Activated naive CD4-positive, alpha-beta T cell treated with anti-CD3 and anti-CD28 coated beads for 36 hours (primary cell): ENCODE measurements at regions not wholly inside any gene's neighbourhood (a gene's known extent, or its start where the extent isn't known, plus 50 kb on each side); places are given as distances from the start of the nearest gene placed in this dataset.
A peak's percentile ranks its signal among the peaks of the same experiment; 100 is the strongest.
"Not testable (repeated sequence)": the region's sequence is repeated elsewhere in the genome, so short reads cannot be mapped to it uniquely, and the experiment has no call there.

Source experiments
- CTCF ChIA-PET: fragments of 350-600 bp; sonication (Branson Sonifier 250); formaldehyde crosslinking; loops from one replicate; lab custom pipeline; 2021; ENCODE audit warnings: antibody characterized with exemption; lab: Charles Lee
- DNase-seq: peaks from one replicate; pipeline ENCODE4 v3.0.0-alpha.2; 2020
- H3K27ac Mint-ChIP-seq: one replicate; pipeline ENCODE4 v1.8.0; 2021; ENCODE audit warnings: mild to moderate bottlenecking, mixed read lengths
- H3K27me3 Mint-ChIP-seq: one replicate; pipeline ENCODE4 v1.8.0; 2021; ENCODE audit warnings: low read depth, mixed read lengths
- H3K36me3 Mint-ChIP-seq: one replicate; pipeline ENCODE4 v1.8.0; 2021; ENCODE audit warnings: low read depth, mixed read lengths
- H3K4me1 Mint-ChIP-seq: one replicate; pipeline ENCODE4 v1.8.0; 2021; ENCODE audit warnings: low read depth, mixed read lengths
- H3K4me3 Mint-ChIP-seq: one replicate; pipeline ENCODE4 v1.8.0; 2021; ENCODE audit warnings: mild to moderate bottlenecking, moderate library complexity, mixed read lengths
- H3K9me3 Mint-ChIP-seq: one replicate; pipeline ENCODE4 v1.8.0; 2021; ENCODE audit warnings: mixed read lengths
- intact Hi-C: fragments of 100-400 bp; cut with micrococcal nuclease; formaldehyde crosslinking; loops from one replicate; pipeline ENCODE4 v1.15.1; 2023

GRCh38 chrY:12212394-12212793, 488.6 kb upstream of the USP9Y start:
- Mint-ChIP-seq H3K4me3 (no peak overlapping the region), H3K4me1 (peaks cover 49% of the 10 kb centered on the region), H3K27ac (no peak overlapping the region), H3K27me3 (no peaks in the 10 kb centered on the region), H3K36me3 (peaks cover 21% of the 10 kb centered on the region), H3K9me3 (peaks cover 51% of the 10 kb centered on the region)
- CTCF ChIA-PET, result no interaction called here
- intact Hi-C loops, result no loop called here
- DNase-seq, result no peak

GRCh38 chrY:12215564-12216022, 485.4 kb upstream of the USP9Y start:
- no peak overlapping the region for H3K4me3 Mint-ChIP-seq
- DNase-seq, result no peak
- CTCF ChIA-PET, result no interaction called here
- H3K36me3 Mint-ChIP-seq, result peaks cover 21% of the 10 kb centered on the region
- peak overlapping the region; percentile 61 for H3K27ac Mint-ChIP-seq
- intact Hi-C loops, result no loop called here
- peaks cover 57% of the 10 kb centered on the region for H3K9me3 Mint-ChIP-seq
- no peaks in the 10 kb centered on the region for H3K27me3 Mint-ChIP-seq
- peaks cover 49% of the 10 kb centered on the region for H3K4me1 Mint-ChIP-seq

GRCh38 chrY:12230921-12231320, 470.1 kb upstream of the USP9Y start:
- intact Hi-C loops, result no loop called here
- no peaks in the 10 kb centered on the region for H3K27me3 Mint-ChIP-seq
- no peaks in the 10 kb centered on the region for H3K4me1 Mint-ChIP-seq
- no peak overlapping the region for H3K4me3 Mint-ChIP-seq
- DNase-seq, result no peak
- no peak overlapping the region for H3K27ac Mint-ChIP-seq
- H3K36me3 Mint-ChIP-seq, result no peaks in the 10 kb centered on the region
- CTCF ChIA-PET, result no interaction called here
- H3K9me3 Mint-ChIP-seq, result no peaks in the 10 kb centered on the region

- Mint-ChIP-seq H3K9me3 (no peaks in the 10 kb centered on the region), H3K27ac (no peak overlapping the region), H3K27me3 (no peaks in the 10 kb centered on the region), H3K4me1 (no peaks in the 10 kb centered on the region), H3K36me3 (no peaks in the 10 kb centered on the region), H3K4me3 (no peak overlapping the region)
- CTCF ChIA-PET, result no interaction called here
- intact Hi-C loops, result no loop called here
- no peak for DNase-seq
Observed at GRCh38 chrY:12236399-12236798, 464.6 kb upstream of the USP9Y start.

GRCh38 chrY:12240326-12240725, 460.7 kb upstream of the USP9Y start:
- H3K4me1 Mint-ChIP-seq, CTCF ChIA-PET, H3K27me3 Mint-ChIP-seq, H3K4me3 Mint-ChIP-seq, intact Hi-C loops, DNase-seq, H3K36me3 Mint-ChIP-seq, H3K27ac Mint-ChIP-seq, H3K9me3 Mint-ChIP-seq: not testable (repeated sequence)

GRCh38 chrY:12244146-12244545, 456.9 kb upstream of the USP9Y start:
- CTCF ChIA-PET, result no interaction called here
- no peaks in the 10 kb centered on the region for H3K9me3 Mint-ChIP-seq

GRCh38 chrY:12253756-12254155, 447.3 kb upstream of the USP9Y start:
- intact Hi-C loops, result no loop called here
- Mint-ChIP-seq H3K36me3 (no peaks in the 10 kb centered on the region), H3K4me1 (no peaks in the 10 kb centered on the region), H3K27me3 (peaks cover 3% of the 10 kb centered on the region), H3K27ac (no peak overlapping the region), H3K9me3 (no peaks in the 10 kb centered on the region), H3K4me3 (no peak overlapping the region)
- DNase-seq, result no peak
- CTCF ChIA-PET, result no interaction called here

More at GRCh38 chrY:12244146-12244545, 456.9 kb upstream of the USP9Y start:
- Mint-ChIP-seq H3K4me3 (no peak overlapping the region), H3K4me1 (no peaks in the 10 kb centered on the region), H3K27ac (no peak overlapping the region), H3K36me3 (no peaks in the 10 kb centered on the region), H3K27me3 (no peaks in the 10 kb centered on the region)
- no peak for DNase-seq
- intact Hi-C loops, result no loop called here

- no peaks in the 10 kb centered on the region for H3K36me3 Mint-ChIP-seq
- H3K27me3 Mint-ChIP-seq, result no peaks in the 10 kb centered on the region
- no peak for DNase-seq
- no peak overlapping the region for H3K4me3 Mint-ChIP-seq
- intact Hi-C loops, result no loop called here
- H3K27ac Mint-ChIP-seq, result no peak overlapping the region
- CTCF ChIA-PET, result no interaction called here
- H3K4me1 Mint-ChIP-seq, result no peaks in the 10 kb centered on the region
- H3K9me3 Mint-ChIP-seq, result no peaks in the 10 kb centered on the region
Observed at GRCh38 chrY:12271162-12271561, 429.9 kb upstream of the USP9Y start.

GRCh38 chrY:12285608-12286007, 415.4 kb upstream of the USP9Y start:
- no peak overlapping the region for H3K4me3 Mint-ChIP-seq
- H3K27me3 Mint-ChIP-seq, result peaks cover 2% of the 10 kb centered on the region
- no peaks in the 10 kb centered on the region for H3K36me3 Mint-ChIP-seq
- peaks cover 13% of the 10 kb centered on the region for H3K4me1 Mint-ChIP-seq
- intact Hi-C loops, result no loop called here
- H3K9me3 Mint-ChIP-seq, result no peaks in the 10 kb centered on the region
- CTCF ChIA-PET, result no interaction called here
- no peak for DNase-seq
- no peak overlapping the region for H3K27ac Mint-ChIP-seq

GRCh38 chrY:12288919-12289318, 412.1 kb upstream of the USP9Y start:
- H3K4me3 Mint-ChIP-seq, result no peak overlapping the region
- no peak for DNase-seq
- H3K9me3 Mint-ChIP-seq, result no peaks in the 10 kb centered on the region
- CTCF ChIA-PET, result no interaction called here
- peaks cover 13% of the 10 kb centered on the region for H3K4me1 Mint-ChIP-seq
- intact Hi-C loops, result no loop called here
- peak overlapping the region; percentile 65 for H3K27ac Mint-ChIP-seq
- H3K36me3 Mint-ChIP-seq, result no peaks in the 10 kb centered on the region
- H3K27me3 Mint-ChIP-seq, result peaks cover 2% of the 10 kb centered on the region

- peaks cover 2% of the 10 kb centered on the region for H3K27me3 Mint-ChIP-seq
- peak overlapping the region; percentile 65 for H3K27ac Mint-ChIP-seq
- intact Hi-C loops, result no loop called here
- H3K9me3 Mint-ChIP-seq, result no peaks in the 10 kb centered on the region
- CTCF ChIA-PET, result no interaction called here
- H3K36me3 Mint-ChIP-seq, result no peaks in the 10 kb centered on the region
- no peak overlapping the region for H3K4me3 Mint-ChIP-seq
- H3K4me1 Mint-ChIP-seq, result peaks cover 13% of the 10 kb centered on the region
- DNase-seq, result no peak
Observed at GRCh38 chrY:12289415-12289814, 411.6 kb upstream of the USP9Y start.

GRCh38 chrY:12292542-12292941, 408.5 kb upstream of the USP9Y start:
- Mint-ChIP-seq H3K27ac (no peak overlapping the region), H3K4me1 (peaks cover 13% of the 10 kb centered on the region), H3K4me3 (no peak overlapping the region), H3K27me3 (peaks cover under 1% of the 10 kb centered on the region), H3K36me3 (no peaks in the 10 kb centered on the region), H3K9me3 (no peaks in the 10 kb centered on the region)
- CTCF ChIA-PET, result no interaction called here
- no peak for DNase-seq
- intact Hi-C loops, result no loop called here

- H3K4me1 Mint-ChIP-seq, result no peaks in the 10 kb centered on the region
- H3K4me3 Mint-ChIP-seq, result no peak overlapping the region
- H3K36me3 Mint-ChIP-seq, result no peaks in the 10 kb centered on the region
- H3K27me3 Mint-ChIP-seq, result no peaks in the 10 kb centered on the region
- CTCF ChIA-PET, result no interaction called here
- no peaks in the 10 kb centered on the region for H3K9me3 Mint-ChIP-seq
- no peak overlapping the region for H3K27ac Mint-ChIP-seq
- DNase-seq, result no peak
- intact Hi-C loops, result no loop called here
Observed at GRCh38 chrY:12296460-12296859, 404.6 kb upstream of the USP9Y start.

GRCh38 chrY:12299796-12300195, 401.2 kb upstream of the USP9Y start:
- H3K4me3 Mint-ChIP-seq, DNase-seq, intact Hi-C loops: not testable (repeated sequence)

More at GRCh38 chrY:12299796-12300195, 401.2 kb upstream of the USP9Y start:
- H3K27ac Mint-ChIP-seq, H3K9me3 Mint-ChIP-seq, H3K36me3 Mint-ChIP-seq, CTCF ChIA-PET, H3K27me3 Mint-ChIP-seq, H3K4me1 Mint-ChIP-seq: not testable (repeated sequence)
